ENCODE measurements at regions not wholly inside any gene's neighbourhood (a gene's known extent, or its start where the extent isn't known, plus 50 kb on each side); places are given as distances from the start of the nearest gene placed in this dataset.

DNA sequence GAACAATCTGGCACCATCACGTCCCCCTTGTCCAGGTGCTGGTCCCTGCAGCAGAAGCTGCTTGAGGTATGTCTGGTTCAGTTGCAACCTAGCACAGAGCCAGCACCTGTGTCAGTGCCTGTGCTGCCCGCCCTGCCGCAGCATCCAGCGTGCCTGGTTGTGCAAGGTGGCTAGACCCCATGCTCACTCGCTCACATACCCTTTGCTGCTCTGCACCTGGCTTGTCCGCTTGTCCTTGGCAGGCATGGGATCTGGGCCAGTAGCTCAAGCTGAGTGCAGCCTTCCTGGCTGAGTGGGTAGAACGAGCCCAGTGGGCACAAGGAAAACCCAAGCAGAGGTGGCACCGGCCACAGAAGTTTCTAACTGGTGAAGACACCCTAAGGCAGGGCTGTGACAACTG is 314.6 kb upstream of the KYNU start:
- Histone ChIP-seq H3K4me3 (replicated peaks in 1 of 3; ENCODE audit: low read depth in 2 of 3, low read length in 3 of 3) (no peak overlapping the region), H4K20me1 (ENCODE audit: insufficient read depth, low read length) (no peaks in the 10 kb centered on the region), H3K9me3 (replicated peaks in 1 of 2; ENCODE audit: control insufficient read depth in 1 of 2, insufficient read depth in 1 of 2, low read length in 2 of 2) (peaks cover 0 to 18% of the 10 kb centered on the region in 2 donors), H2AFZ (ENCODE audit: insufficient read depth, low read depth, low read length, poor library complexity, severe bottlenecking) (no peak overlapping the region), H3K4me1 (ENCODE audit: control insufficient read depth in 1 of 2, insufficient read depth in 2 of 2, low read length in 2 of 2) (no peaks in the 10 kb centered on the region), H3K4me2 (replicated peaks; ENCODE audit: extremely low read depth, low read length, poor library complexity, severe bottlenecking) (no peak overlapping the region), H3K36me3 (replicated peaks in 1 of 2; ENCODE audit: control insufficient read depth in 1 of 2, insufficient read depth in 2 of 2, low read length in 2 of 2) (no peaks in the 10 kb centered on the region), H3K27me3 (ENCODE audit: control insufficient read depth in 2 of 2, insufficient read depth in 2 of 2, low read length in 2 of 2) (no peaks in the 10 kb centered on the region), H3K9ac (ENCODE audit: insufficient read depth, low read length, poor library complexity, severe bottlenecking) (no peak overlapping the region), H3K27ac (ENCODE audit: low read depth in 1 of 2, low read length in 2 of 2) (no peak overlapping the region), H3K79me2 (ENCODE audit: insufficient read depth, low read length) (no peaks in the 10 kb centered on the region)
- Mint-ChIP-seq H3K36me3 (no peaks in the 10 kb centered on the region), H3K27ac (peak overlapping the region in 1 of 7 donors; percentile 16), H3K4me1 (no peaks in the 10 kb centered on the region), H3K9me3 (peaks cover 0 to 7% (median 3%) of the 10 kb centered on the region in 7 donors), H3K27me3 (ENCODE audit: low read depth in 3 of 3) (no peaks in the 10 kb centered on the region), H3K4me3 (no peak overlapping the region)
- intact Hi-C loops (cut with micrococcal nuclease) = no loop called here
- WGBS (ENCODE audit: insufficient coverage) = 95% methylated on average over 8 of the region's 8 CpGs
- no peak for DNase-seq
- TF ChIP-seq, protein P1, sequence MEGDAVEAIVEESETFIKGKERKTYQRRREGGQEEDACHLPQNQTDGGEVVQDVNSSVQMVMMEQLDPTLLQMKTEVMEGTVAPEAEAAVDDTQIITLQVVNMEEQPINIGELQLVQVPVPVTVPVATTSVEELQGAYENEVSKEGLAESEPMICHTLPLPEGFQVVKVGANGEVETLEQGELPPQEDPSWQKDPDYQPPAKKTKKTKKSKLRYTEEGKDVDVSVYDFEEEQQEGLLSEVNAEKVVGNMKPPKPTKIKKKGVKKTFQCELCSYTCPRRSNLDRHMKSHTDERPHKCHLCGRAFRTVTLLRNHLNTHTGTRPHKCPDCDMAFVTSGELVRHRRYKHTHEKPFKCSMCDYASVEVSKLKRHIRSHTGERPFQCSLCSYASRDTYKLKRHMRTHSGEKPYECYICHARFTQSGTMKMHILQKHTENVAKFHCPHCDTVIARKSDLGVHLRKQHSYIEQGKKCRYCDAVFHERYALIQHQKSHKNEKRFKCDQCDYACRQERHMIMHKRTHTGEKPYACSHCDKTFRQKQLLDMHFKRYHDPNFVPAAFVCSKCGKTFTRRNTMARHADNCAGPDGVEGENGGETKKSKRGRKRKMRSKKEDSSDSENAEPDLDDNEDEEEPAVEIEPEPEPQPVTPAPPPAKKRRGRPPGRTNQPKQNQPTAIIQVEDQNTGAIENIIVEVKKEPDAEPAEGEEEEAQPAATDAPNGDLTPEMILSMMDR (IDR thresholded peaks at IDR 0.05) = no peak

DNA sequence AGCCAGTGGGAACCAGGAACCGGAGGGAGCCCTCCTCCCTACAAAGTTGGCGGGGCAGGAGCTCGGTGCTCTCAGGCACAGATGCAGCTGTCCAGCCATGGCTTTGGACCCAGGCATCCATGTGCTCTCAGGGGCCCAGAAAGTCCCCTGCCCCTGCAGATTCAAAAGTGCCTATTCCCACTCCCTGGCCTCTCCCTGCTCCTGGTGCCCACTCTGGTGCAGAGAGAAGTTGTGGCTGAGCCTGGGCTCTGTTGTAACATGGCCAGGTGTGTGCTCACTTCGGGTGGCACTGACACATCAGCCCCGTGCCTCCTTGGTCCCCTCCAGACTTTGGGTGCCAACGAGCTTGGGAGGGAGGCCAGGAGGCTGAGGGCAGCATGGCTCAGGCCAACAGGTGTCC is 315.8 kb upstream of the KYNU start:
- no peak overlapping the region for H3K27ac ChIP-seq (ENCODE audit: low read depth in 1 of 2, low read length in 2 of 2)
- H3K27me3 ChIP-seq (ENCODE audit: control insufficient read depth in 2 of 2, insufficient read depth in 2 of 2, low read length in 2 of 2) = no peaks in the 10 kb centered on the region
- WGBS (ENCODE audit: insufficient coverage) = 96% methylated on average over 6 of the region's 6 CpGs
- H2AFZ ChIP-seq (ENCODE audit: insufficient read depth, low read depth, low read length, poor library complexity, severe bottlenecking) = no peak overlapping the region
- DNase-seq = no peak
- H4K20me1 ChIP-seq (ENCODE audit: insufficient read depth, low read length) = no peaks in the 10 kb centered on the region
- no peak overlapping the region for H3K4me2 ChIP-seq (replicated peaks; ENCODE audit: extremely low read depth, low read length, poor library complexity, severe bottlenecking)
- no peaks in the 10 kb centered on the region for H3K79me2 ChIP-seq (ENCODE audit: insufficient read depth, low read length)
- no peaks in the 10 kb centered on the region for H3K4me1 Mint-ChIP-seq
- no peak overlapping the region for H3K27ac Mint-ChIP-seq
- H3K9ac ChIP-seq (ENCODE audit: insufficient read depth, low read length, poor library complexity, severe bottlenecking) = no peak overlapping the region
- TF ChIP-seq, protein P1 (IDR thresholded peaks at IDR 0.05) = no peak
- H3K9me3 Mint-ChIP-seq = peaks cover 0 to 7% (median 3%) of the 10 kb centered on the region in 7 donors
- no peaks in the 10 kb centered on the region for H3K4me1 ChIP-seq (ENCODE audit: control insufficient read depth in 1 of 2, insufficient read depth in 2 of 2, low read length in 2 of 2)
- no peaks in the 10 kb centered on the region for H3K36me3 Mint-ChIP-seq
- H3K9me3 ChIP-seq (replicated peaks in 1 of 2; ENCODE audit: control insufficient read depth in 1 of 2, insufficient read depth in 1 of 2, low read length in 2 of 2) = peaks cover 0 to 18% of the 10 kb centered on the region in 2 donors
- H3K27me3 Mint-ChIP-seq (ENCODE audit: low read depth in 3 of 3) = no peaks in the 10 kb centered on the region
- H3K4me3 Mint-ChIP-seq = no peak overlapping the region
- H3K4me3 ChIP-seq (replicated peaks in 1 of 3; ENCODE audit: low read depth in 2 of 3, low read length in 3 of 3) = no peak overlapping the region
- intact Hi-C loops (cut with micrococcal nuclease) = no loop called here
- no peaks in the 10 kb centered on the region for H3K36me3 ChIP-seq (replicated peaks in 1 of 2; ENCODE audit: control insufficient read depth in 1 of 2, insufficient read depth in 2 of 2, low read length in 2 of 2)
